Activated naive CD8-positive, alpha-beta T cell (primary cell): ENCODE measurements at regions not wholly inside any gene's neighbourhood (a gene's known extent, or its start where the extent isn't known, plus 50 kb on each side); places are given as distances from the start of the nearest gene placed in this dataset.

Source experiments
- H3K27ac Mint-ChIP-seq: one replicate; pipeline ENCODE4 v1.8.0; 2021; ENCODE audit warnings: mixed read lengths
- H3K27me3 Mint-ChIP-seq: one replicate; pipeline ENCODE4 v1.8.0; 2021; ENCODE audit warnings: mixed read lengths
- H3K36me3 Mint-ChIP-seq: one replicate; pipeline ENCODE4 v1.8.0; 2021; ENCODE audit warnings: mixed read lengths
- H3K4me1 Mint-ChIP-seq: one replicate; pipeline ENCODE4 v1.8.0; 2021; ENCODE audit warnings: low read depth, mixed read lengths
- H3K4me3 Mint-ChIP-seq: one replicate; pipeline ENCODE4 v1.8.0; 2021; ENCODE audit warnings: mild to moderate bottlenecking, mixed read lengths
- H3K9me3 Mint-ChIP-seq: one replicate; pipeline ENCODE4 v1.8.0; 2021; ENCODE audit warnings: low read depth, mixed read lengths

- Mint-ChIP-seq H3K9me3 (no peaks in the 10 kb centered on the region), H3K36me3 (peaks cover 10% of the 10 kb centered on the region), H3K4me1 (peaks cover 4% of the 10 kb centered on the region), H3K4me3 (no peak overlapping the region), H3K27ac (no peak overlapping the region), H3K27me3 (no peaks in the 10 kb centered on the region)
Measured at GRCh38 chr12:124443931-124444712, 123.3 kb downstream of the NCOR2 start.

- peaks cover 6% of the 10 kb centered on the region for H3K36me3 Mint-ChIP-seq
- H3K27me3 Mint-ChIP-seq = no peaks in the 10 kb centered on the region
- H3K4me3 Mint-ChIP-seq = no peak overlapping the region
- H3K27ac Mint-ChIP-seq = no peak overlapping the region
- H3K4me1 Mint-ChIP-seq = no peaks in the 10 kb centered on the region
- no peaks in the 10 kb centered on the region for H3K9me3 Mint-ChIP-seq
Measured at GRCh38 chr12:124442772-124443445, 124.5 kb downstream of the NCOR2 start.

GRCh38 chr12:124442281-124442680 lies 125.1 kb downstream of the NCOR2 start:
- H3K27me3 Mint-ChIP-seq = no peaks in the 10 kb centered on the region
- peaks cover 6% of the 10 kb centered on the region for H3K36me3 Mint-ChIP-seq
- H3K4me1 Mint-ChIP-seq = no peaks in the 10 kb centered on the region
- no peak overlapping the region for H3K27ac Mint-ChIP-seq
- no peaks in the 10 kb centered on the region for H3K9me3 Mint-ChIP-seq
- no peak overlapping the region for H3K4me3 Mint-ChIP-seq

- no peaks in the 10 kb centered on the region for H3K9me3 Mint-ChIP-seq
Measured at GRCh38 chr12:124441443-124442194, 125.8 kb downstream of the NCOR2 start.

GRCh38 chr12:124440841-124441381 lies 126.5 kb downstream of the NCOR2 start:
- Mint-ChIP-seq H3K27me3 (no peaks in the 10 kb centered on the region), H3K9me3 (no peaks in the 10 kb centered on the region), H3K36me3 (peaks cover 6% of the 10 kb centered on the region), H3K4me1 (no peaks in the 10 kb centered on the region), H3K4me3 (no peak overlapping the region), H3K27ac (no peak overlapping the region)

More at GRCh38 chr12:124441443-124442194, 125.8 kb downstream of the NCOR2 start:
- Mint-ChIP-seq H3K4me3 (no peak overlapping the region), H3K27ac (no peak overlapping the region), H3K36me3 (peaks cover 6% of the 10 kb centered on the region), H3K27me3 (no peaks in the 10 kb centered on the region), H3K4me1 (no peaks in the 10 kb centered on the region)

- peak overlapping the region; percentile 46 for H3K27ac Mint-ChIP-seq
- peaks cover 6% of the 10 kb centered on the region for H3K36me3 Mint-ChIP-seq
- H3K9me3 Mint-ChIP-seq = no peaks in the 10 kb centered on the region
- H3K4me3 Mint-ChIP-seq = no peak overlapping the region
- H3K4me1 Mint-ChIP-seq = no peaks in the 10 kb centered on the region
- no peaks in the 10 kb centered on the region for H3K27me3 Mint-ChIP-seq
Measured at GRCh38 chr12:124440031-124440626, 127.3 kb downstream of the NCOR2 start.

GRCh38 chr12:124438437-124439056 lies 128.9 kb downstream of the NCOR2 start:
- H3K27me3 Mint-ChIP-seq = no peaks in the 10 kb centered on the region
- H3K9me3 Mint-ChIP-seq = no peaks in the 10 kb centered on the region
- H3K4me3 Mint-ChIP-seq = no peak overlapping the region
- no peak overlapping the region for H3K27ac Mint-ChIP-seq
- no peaks in the 10 kb centered on the region for H3K4me1 Mint-ChIP-seq
- peaks cover 2% of the 10 kb centered on the region for H3K36me3 Mint-ChIP-seq

GRCh38 chr12:124437617-124438436 lies 129.6 kb downstream of the NCOR2 start:
- no peak overlapping the region for H3K4me3 Mint-ChIP-seq
- H3K27ac Mint-ChIP-seq = no peak overlapping the region
- H3K36me3 Mint-ChIP-seq = peaks cover 2% of the 10 kb centered on the region
- H3K9me3 Mint-ChIP-seq = no peaks in the 10 kb centered on the region
- H3K27me3 Mint-ChIP-seq = no peaks in the 10 kb centered on the region
- H3K4me1 Mint-ChIP-seq = no peaks in the 10 kb centered on the region

- no peaks in the 10 kb centered on the region for H3K9me3 Mint-ChIP-seq
- no peaks in the 10 kb centered on the region for H3K27me3 Mint-ChIP-seq
- H3K36me3 Mint-ChIP-seq = peaks cover 2% of the 10 kb centered on the region
- no peaks in the 10 kb centered on the region for H3K4me1 Mint-ChIP-seq
- peak overlapping the region; percentile 16 for H3K27ac Mint-ChIP-seq
- no peak overlapping the region for H3K4me3 Mint-ChIP-seq
Measured at GRCh38 chr12:124437121-124437520, 130.3 kb downstream of the NCOR2 start.

- no peak overlapping the region for H3K27ac Mint-ChIP-seq
- H3K27me3 Mint-ChIP-seq = no peaks in the 10 kb centered on the region
- H3K4me3 Mint-ChIP-seq = no peak overlapping the region
- peaks cover 2% of the 10 kb centered on the region for H3K36me3 Mint-ChIP-seq
- no peaks in the 10 kb centered on the region for H3K9me3 Mint-ChIP-seq
- H3K4me1 Mint-ChIP-seq = no peaks in the 10 kb centered on the region
Measured at GRCh38 chr12:124436366-124436765, 131.0 kb downstream of the NCOR2 start.

GRCh38 chr12:124435806-124436345 lies 131.5 kb downstream of the NCOR2 start:
- Mint-ChIP-seq H3K4me3 (no peak overlapping the region), H3K27ac (no peak overlapping the region), H3K36me3 (no peaks in the 10 kb centered on the region), H3K4me1 (no peaks in the 10 kb centered on the region), H3K27me3 (no peaks in the 10 kb centered on the region), H3K9me3 (no peaks in the 10 kb centered on the region)

GRCh38 chr12:124434951-124435805 lies 132.2 kb downstream of the NCOR2 start:
- H3K36me3 Mint-ChIP-seq = no peaks in the 10 kb centered on the region
- H3K4me1 Mint-ChIP-seq = no peaks in the 10 kb centered on the region
- H3K27me3 Mint-ChIP-seq = no peaks in the 10 kb centered on the region
- no peak overlapping the region for H3K4me3 Mint-ChIP-seq
- no peaks in the 10 kb centered on the region for H3K9me3 Mint-ChIP-seq
- no peak overlapping the region for H3K27ac Mint-ChIP-seq

GRCh38 chr12:124434354-124434753 lies 133.1 kb downstream of the NCOR2 start:
- Mint-ChIP-seq H3K27me3 (no peaks in the 10 kb centered on the region), H3K27ac (no peak overlapping the region), H3K4me1 (no peaks in the 10 kb centered on the region), H3K4me3 (no peak overlapping the region), H3K36me3 (no peaks in the 10 kb centered on the region), H3K9me3 (no peaks in the 10 kb centered on the region)
